OCI-LY3 (cell line): ENCODE measurements at regions not wholly inside any gene's neighbourhood (a gene's known extent, or its start where the extent isn't known, plus 50 kb on each side); places are given as distances from the start of the nearest gene placed in this dataset.

Source experiments
- EZH2phosphoT487 ChIP-seq: fragments of 200-600 bp; shearing (Covaris generic); IDR thresholded peaks from 2 replicates; pipeline ENCODE4 v1.6.1; 2018; ENCODE audit warnings: antibody characterized with exemption, mixed run types, low read depth
- TF ChIP-seq, protein P1 (sequence below): fragments of 200-600, 300-600 bp; sonication (generic); IDR thresholded peaks from 2 replicates; pipeline ENCODE4 v1.5.1; 2014; ENCODE audit warnings: antibody characterized with exemption, low read length, low read depth

GRCh38 chr3:66675366-66675765 lies 174.5 kb upstream of the LRIG1 start:
- TF ChIP-seq, protein P1, sequence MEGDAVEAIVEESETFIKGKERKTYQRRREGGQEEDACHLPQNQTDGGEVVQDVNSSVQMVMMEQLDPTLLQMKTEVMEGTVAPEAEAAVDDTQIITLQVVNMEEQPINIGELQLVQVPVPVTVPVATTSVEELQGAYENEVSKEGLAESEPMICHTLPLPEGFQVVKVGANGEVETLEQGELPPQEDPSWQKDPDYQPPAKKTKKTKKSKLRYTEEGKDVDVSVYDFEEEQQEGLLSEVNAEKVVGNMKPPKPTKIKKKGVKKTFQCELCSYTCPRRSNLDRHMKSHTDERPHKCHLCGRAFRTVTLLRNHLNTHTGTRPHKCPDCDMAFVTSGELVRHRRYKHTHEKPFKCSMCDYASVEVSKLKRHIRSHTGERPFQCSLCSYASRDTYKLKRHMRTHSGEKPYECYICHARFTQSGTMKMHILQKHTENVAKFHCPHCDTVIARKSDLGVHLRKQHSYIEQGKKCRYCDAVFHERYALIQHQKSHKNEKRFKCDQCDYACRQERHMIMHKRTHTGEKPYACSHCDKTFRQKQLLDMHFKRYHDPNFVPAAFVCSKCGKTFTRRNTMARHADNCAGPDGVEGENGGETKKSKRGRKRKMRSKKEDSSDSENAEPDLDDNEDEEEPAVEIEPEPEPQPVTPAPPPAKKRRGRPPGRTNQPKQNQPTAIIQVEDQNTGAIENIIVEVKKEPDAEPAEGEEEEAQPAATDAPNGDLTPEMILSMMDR, result no peak
- no peak for TF ChIP-seq EZH2phosphoT487
